GM23338 (cell line): ENCODE measurements at regions not wholly inside any gene's neighbourhood (a gene's known extent, or its start where the extent isn't known, plus 50 kb on each side); places are given as distances from the start of the nearest gene placed in this dataset.

Experiments used
- ATAC-seq: fragments of 200-7000 bp; cut with Tn5 transposase; 3 replicates; pipeline ENCODE4 v1.9.1; 2020
- DNase-seq: peaks from one replicate; pipeline ENCODE4 v3.0.0-alpha.2; 2015; ENCODE audit warnings: low spot score
- H2AFZ ChIP-seq: fragments of 200-600 bp; sonication (generic); 2 replicates; pipeline ENCODE4 v1.8.0; 2016; ENCODE audit warnings: antibody characterized with exemption, mild to moderate bottlenecking, moderate library complexity
- H3F3A ChIP-seq: fragments of 200-600 bp; sonication (generic); replicated peaks from 2 replicates; pipeline ENCODE4 v1.8.0; 2017; ENCODE audit warnings: antibody characterized with exemption, mixed run types, low read depth
- H3K27ac ChIP-seq: fragments of 200-600 bp; sonication (generic); 2 replicates; pipeline ENCODE4 v1.6.1; 2016; ENCODE audit warnings: low read depth
- H3K27me3 ChIP-seq: fragments of 200-600 bp; sonication (generic); 2 replicates; pipeline ENCODE4 v1.8.0; 2016; ENCODE audit warnings: mild to moderate bottlenecking, mixed run types, moderate library complexity; ENCODE audit not compliant: insufficient read depth
- H3K36me3 ChIP-seq: fragments of 200-600 bp; sonication (generic); 2 replicates; pipeline ENCODE4 v1.8.0; 2016; ENCODE audit warnings: mild to moderate bottlenecking; ENCODE audit not compliant: insufficient read depth
- H3K4me1 ChIP-seq: fragments of 200-600 bp; sonication (generic); 2 replicates; pipeline ENCODE4 v1.8.0; 2016; ENCODE audit warnings: mild to moderate bottlenecking, moderate library complexity; ENCODE audit not compliant: insufficient read depth
- H3K4me2 ChIP-seq: fragments of 200-600 bp; sonication (generic); 2 replicates; pipeline ENCODE4 v1.7.1; 2017; ENCODE audit warnings: mixed run types
- H3K4me3 ChIP-seq: fragments of 200-600 bp; sonication (generic); 2 replicates; pipeline ENCODE4 v1.6.1; 2016; ENCODE audit warnings: mixed run types
- H3K79me2 ChIP-seq: fragments of 200-600 bp; sonication (generic); replicated peaks from 2 replicates; pipeline ENCODE4 v1.8.0; 2017; ENCODE audit warnings: mild to moderate bottlenecking; ENCODE audit not compliant: insufficient read depth
- H3K9me2 ChIP-seq: fragments of 200-600 bp; sonication (generic); 2 replicates; pipeline ENCODE4 v1.8.0; 2017; ENCODE audit not compliant: insufficient read depth
- H4K20me1 ChIP-seq: fragments of 200-600 bp; sonication (generic); replicated peaks from 2 replicates; pipeline ENCODE4 v1.8.0; 2017; ENCODE audit warnings: mild to moderate bottlenecking; ENCODE audit not compliant: insufficient read depth
- H3K27ac Mint-ChIP-seq: 2 replicates; pipeline ENCODE4 v1.8.0; 2020; ENCODE audit warnings: inconsistent platforms, mild to moderate bottlenecking, moderate library complexity, mixed read lengths
- H3K27me3 Mint-ChIP-seq: 3 replicates; pipeline ENCODE4 v1.8.0; 2022; ENCODE audit warnings: low read depth, mild to moderate bottlenecking, moderate library complexity, mixed read lengths, inconsistent platforms; ENCODE audit not compliant: insufficient read depth, poor library complexity
- H3K36me3 Mint-ChIP-seq: 3 replicates; pipeline ENCODE4 v1.8.0; 2021; ENCODE audit warnings: low read depth, mild to moderate bottlenecking, inconsistent platforms, moderate library complexity, mixed read lengths
- H3K4me1 Mint-ChIP-seq: 3 replicates; pipeline ENCODE4 v1.8.0; 2020; ENCODE audit warnings: mild to moderate bottlenecking, inconsistent platforms, mixed read lengths
- H3K4me3 Mint-ChIP-seq: 3 replicates; pipeline ENCODE4 v1.8.0; 2021; ENCODE audit warnings: moderate library complexity, mild to moderate bottlenecking, inconsistent platforms, mixed read lengths
- H3K9me3 Mint-ChIP-seq: 3 replicates; pipeline ENCODE4 v1.8.0; 2020; ENCODE audit warnings: moderate library complexity, mild to moderate bottlenecking, inconsistent platforms, mixed read lengths
- CREB1 ChIP-seq: fragments of 250-450 bp; sonication (Bioruptor Pico); IDR thresholded peaks from 2 replicates; pipeline ENCODE4 v1.5.0; 2020; ENCODE audit warnings: low read depth, mild to moderate bottlenecking, moderate library complexity
- ETS1 ChIP-seq: IDR thresholded peaks from 2 replicates; pipeline ENCODE4 v1.6.1; 2016; ENCODE audit warnings: antibody characterized with exemption
- EZH2 ChIP-seq: fragments of 200-600 bp; sonication (generic); IDR thresholded peaks from one replicate; pipeline ENCODE4 v1.8.0; 2017; ENCODE audit warnings: antibody characterized with exemption, mild to moderate bottlenecking, low read depth; ENCODE audit not compliant: unreplicated experiment
- EZH2phosphoT487 ChIP-seq: fragments of 200-600 bp; sonication (generic); IDR thresholded peaks from one replicate; pipeline ENCODE4 v1.8.1; 2018; ENCODE audit warnings: antibody characterized with exemption; ENCODE audit not compliant: unreplicated experiment
- JUNB ChIP-seq: IDR thresholded peaks from one replicate; pipeline ENCODE4 v1.6.1; 2016; ENCODE audit warnings: antibody characterized with exemption; ENCODE audit not compliant: unreplicated experiment
- NANOG ChIP-seq: IDR thresholded peaks from 2 replicates; pipeline ENCODE4 v1.6.1; 2016; ENCODE audit warnings: antibody characterized with exemption, borderline replicate concordance
- POLR2AphosphoS5 ChIP-seq: IDR thresholded peaks from 2 replicates; pipeline ENCODE4 v1.6.1; 2016; ENCODE audit warnings: antibody characterized with exemption, low read depth
- STAT1 ChIP-seq: IDR thresholded peaks from one replicate; pipeline ENCODE4 v1.6.1; 2016; ENCODE audit warnings: antibody characterized with exemption; ENCODE audit not compliant: unreplicated experiment
- ZNF114 ChIP-seq: fragments of 250-450 bp; sonication (Bioruptor Pico); IDR thresholded peaks from 2 replicates; pipeline ENCODE4 v1.5.0; 2020; ENCODE audit warnings: mild to moderate bottlenecking, moderate library complexity
- ZNF331 ChIP-seq: fragments of 250-450 bp; sonication (Bioruptor Pico); IDR thresholded peaks from 2 replicates; pipeline ENCODE4 v1.5.0; 2020; ENCODE audit warnings: low read depth, mild to moderate bottlenecking, moderate library complexity
- TF ChIP-seq, protein P1 (sequence below), 2 experiments: fragments of 200-600 bp in 1 of 2; sonication (generic) in 1 of 2; conservative IDR thresholded peaks; 2 replicates each; pipeline versions ENCODE4 v1.5.1 to v1.6.1; 2016 to 2017; ENCODE audit warnings: antibody characterized with exemption in 2 of 2, low read depth in 2 of 2, mild to moderate bottlenecking in 2 of 2, moderate library complexity in 1 of 2
- TF ChIP-seq, protein P2 (sequence below): IDR thresholded peaks from one replicate; pipeline ENCODE4 v1.6.1; 2018; ENCODE audit warnings: antibody characterized with exemption; ENCODE audit not compliant: unreplicated experiment
- TF ChIP-seq, protein P3 (sequence below): fragments of 250-450 bp; sonication (Bioruptor Pico); IDR thresholded peaks from 2 replicates; pipeline ENCODE4 v1.5.0; 2020; ENCODE audit warnings: mild to moderate bottlenecking, moderate library complexity

- H4K20me1 ChIP-seq = no peaks in the 10 kb centered on the region
- no peak for ATAC-seq
These were observed 458.7 kb upstream of the HS6ST1 start for GRCh38 chr2:128777196-128778035.

More at GRCh38 chr2:128777196-128778035, 458.7 kb upstream of the HS6ST1 start:
- TF ChIP-seq POLR2AphosphoS5 (no peak), STAT1 (no peak), ETS1 (no peak), NANOG (no peak), CREB1 (CRISPR knock-in tag) (no peak), ZNF114 (CRISPR knock-in tag) (no peak), ZNF331 (CRISPR knock-in tag) (no peak), EZH2 (no peak), EZH2phosphoT487 (no peak), JUNB (no peak)
- TF ChIP-seq, protein P1, sequence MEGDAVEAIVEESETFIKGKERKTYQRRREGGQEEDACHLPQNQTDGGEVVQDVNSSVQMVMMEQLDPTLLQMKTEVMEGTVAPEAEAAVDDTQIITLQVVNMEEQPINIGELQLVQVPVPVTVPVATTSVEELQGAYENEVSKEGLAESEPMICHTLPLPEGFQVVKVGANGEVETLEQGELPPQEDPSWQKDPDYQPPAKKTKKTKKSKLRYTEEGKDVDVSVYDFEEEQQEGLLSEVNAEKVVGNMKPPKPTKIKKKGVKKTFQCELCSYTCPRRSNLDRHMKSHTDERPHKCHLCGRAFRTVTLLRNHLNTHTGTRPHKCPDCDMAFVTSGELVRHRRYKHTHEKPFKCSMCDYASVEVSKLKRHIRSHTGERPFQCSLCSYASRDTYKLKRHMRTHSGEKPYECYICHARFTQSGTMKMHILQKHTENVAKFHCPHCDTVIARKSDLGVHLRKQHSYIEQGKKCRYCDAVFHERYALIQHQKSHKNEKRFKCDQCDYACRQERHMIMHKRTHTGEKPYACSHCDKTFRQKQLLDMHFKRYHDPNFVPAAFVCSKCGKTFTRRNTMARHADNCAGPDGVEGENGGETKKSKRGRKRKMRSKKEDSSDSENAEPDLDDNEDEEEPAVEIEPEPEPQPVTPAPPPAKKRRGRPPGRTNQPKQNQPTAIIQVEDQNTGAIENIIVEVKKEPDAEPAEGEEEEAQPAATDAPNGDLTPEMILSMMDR (conservative IDR thresholded peaks at IDR 0.05; ENCODE audit: low read depth in 2 of 2) = no peak
- TF ChIP-seq, protein P2, sequence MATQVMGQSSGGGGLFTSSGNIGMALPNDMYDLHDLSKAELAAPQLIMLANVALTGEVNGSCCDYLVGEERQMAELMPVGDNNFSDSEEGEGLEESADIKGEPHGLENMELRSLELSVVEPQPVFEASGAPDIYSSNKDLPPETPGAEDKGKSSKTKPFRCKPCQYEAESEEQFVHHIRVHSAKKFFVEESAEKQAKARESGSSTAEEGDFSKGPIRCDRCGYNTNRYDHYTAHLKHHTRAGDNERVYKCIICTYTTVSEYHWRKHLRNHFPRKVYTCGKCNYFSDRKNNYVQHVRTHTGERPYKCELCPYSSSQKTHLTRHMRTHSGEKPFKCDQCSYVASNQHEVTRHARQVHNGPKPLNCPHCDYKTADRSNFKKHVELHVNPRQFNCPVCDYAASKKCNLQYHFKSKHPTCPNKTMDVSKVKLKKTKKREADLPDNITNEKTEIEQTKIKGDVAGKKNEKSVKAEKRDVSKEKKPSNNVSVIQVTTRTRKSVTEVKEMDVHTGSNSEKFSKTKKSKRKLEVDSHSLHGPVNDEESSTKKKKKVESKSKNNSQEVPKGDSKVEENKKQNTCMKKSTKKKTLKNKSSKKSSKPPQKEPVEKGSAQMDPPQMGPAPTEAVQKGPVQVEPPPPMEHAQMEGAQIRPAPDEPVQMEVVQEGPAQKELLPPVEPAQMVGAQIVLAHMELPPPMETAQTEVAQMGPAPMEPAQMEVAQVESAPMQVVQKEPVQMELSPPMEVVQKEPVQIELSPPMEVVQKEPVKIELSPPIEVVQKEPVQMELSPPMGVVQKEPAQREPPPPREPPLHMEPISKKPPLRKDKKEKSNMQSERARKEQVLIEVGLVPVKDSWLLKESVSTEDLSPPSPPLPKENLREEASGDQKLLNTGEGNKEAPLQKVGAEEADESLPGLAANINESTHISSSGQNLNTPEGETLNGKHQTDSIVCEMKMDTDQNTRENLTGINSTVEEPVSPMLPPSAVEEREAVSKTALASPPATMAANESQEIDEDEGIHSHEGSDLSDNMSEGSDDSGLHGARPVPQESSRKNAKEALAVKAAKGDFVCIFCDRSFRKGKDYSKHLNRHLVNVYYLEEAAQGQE = no peak
- TF ChIP-seq, protein P3, sequence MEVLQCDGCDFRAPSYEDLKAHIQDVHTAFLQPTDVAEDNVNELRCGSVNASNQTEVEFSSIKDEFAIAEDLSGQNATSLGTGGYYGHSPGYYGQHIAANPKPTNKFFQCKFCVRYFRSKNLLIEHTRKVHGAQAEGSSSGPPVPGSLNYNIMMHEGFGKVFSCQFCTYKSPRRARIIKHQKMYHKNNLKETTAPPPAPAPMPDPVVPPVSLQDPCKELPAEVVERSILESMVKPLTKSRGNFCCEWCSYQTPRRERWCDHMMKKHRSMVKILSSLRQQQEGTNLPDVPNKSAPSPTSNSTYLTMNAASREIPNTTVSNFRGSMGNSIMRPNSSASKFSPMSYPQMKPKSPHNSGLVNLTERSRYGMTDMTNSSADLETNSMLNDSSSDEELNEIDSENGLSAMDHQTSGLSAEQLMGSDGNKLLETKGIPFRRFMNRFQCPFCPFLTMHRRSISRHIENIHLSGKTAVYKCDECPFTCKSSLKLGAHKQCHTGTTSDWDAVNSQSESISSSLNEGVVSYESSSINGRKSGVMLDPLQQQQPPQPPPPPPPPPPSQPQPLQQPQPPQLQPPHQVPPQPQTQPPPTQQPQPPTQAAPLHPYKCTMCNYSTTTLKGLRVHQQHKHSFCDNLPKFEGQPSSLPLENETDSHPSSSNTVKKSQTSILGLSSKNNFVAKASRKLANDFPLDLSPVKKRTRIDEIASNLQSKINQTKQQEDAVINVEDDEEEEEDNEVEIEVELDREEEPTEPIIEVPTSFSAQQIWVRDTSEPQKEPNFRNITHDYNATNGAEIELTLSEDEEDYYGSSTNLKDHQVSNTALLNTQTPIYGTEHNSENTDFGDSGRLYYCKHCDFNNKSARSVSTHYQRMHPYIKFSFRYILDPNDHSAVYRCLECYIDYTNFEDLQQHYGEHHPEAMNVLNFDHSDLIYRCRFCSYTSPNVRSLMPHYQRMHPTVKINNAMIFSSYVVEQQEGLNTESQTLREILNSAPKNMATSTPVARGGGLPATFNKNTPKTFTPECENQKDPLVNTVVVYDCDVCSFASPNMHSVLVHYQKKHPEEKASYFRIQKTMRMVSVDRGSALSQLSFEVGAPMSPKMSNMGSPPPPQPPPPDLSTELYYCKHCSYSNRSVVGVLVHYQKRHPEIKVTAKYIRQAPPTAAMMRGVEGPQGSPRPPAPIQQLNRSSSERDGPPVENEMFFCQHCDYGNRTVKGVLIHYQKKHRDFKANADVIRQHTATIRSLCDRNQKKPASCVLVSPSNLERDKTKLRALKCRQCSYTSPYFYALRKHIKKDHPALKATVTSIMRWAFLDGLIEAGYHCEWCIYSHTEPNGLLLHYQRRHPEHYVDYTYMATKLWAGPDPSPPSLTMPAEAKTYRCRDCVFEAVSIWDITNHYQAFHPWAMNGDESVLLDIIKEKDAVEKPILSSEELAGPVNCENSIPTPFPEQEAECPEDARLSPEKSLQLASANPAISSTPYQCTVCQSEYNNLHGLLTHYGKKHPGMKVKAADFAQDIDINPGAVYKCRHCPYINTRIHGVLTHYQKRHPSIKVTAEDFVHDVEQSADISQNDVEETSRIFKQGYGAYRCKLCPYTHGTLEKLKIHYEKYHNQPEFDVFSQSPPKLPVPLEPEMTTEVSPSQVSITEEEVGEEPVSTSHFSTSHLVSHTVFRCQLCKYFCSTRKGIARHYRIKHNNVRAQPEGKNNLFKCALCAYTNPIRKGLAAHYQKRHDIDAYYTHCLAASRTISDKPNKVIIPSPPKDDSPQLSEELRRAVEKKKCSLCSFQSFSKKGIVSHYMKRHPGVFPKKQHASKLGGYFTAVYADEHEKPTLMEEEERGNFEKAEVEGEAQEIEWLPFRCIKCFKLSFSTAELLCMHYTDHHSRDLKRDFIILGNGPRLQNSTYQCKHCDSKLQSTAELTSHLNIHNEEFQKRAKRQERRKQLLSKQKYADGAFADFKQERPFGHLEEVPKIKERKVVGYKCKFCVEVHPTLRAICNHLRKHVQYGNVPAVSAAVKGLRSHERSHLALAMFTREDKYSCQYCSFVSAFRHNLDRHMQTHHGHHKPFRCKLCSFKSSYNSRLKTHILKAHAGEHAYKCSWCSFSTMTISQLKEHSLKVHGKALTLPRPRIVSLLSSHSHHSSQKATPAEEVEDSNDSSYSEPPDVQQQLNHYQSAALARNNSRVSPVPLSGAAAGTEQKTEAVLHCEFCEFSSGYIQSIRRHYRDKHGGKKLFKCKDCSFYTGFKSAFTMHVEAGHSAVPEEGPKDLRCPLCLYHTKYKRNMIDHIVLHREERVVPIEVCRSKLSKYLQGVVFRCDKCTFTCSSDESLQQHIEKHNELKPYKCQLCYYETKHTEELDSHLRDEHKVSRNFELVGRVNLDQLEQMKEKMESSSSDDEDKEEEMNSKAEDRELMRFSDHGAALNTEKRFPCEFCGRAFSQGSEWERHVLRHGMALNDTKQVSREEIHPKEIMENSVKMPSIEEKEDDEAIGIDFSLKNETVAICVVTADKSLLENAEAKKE (CRISPR knock-in tag) = no peak
- H3K4me3 Mint-ChIP-seq = no peak overlapping the region; the same call in 2 of the 3 replicates
- H3K4me1 ChIP-seq = no peaks in the 10 kb centered on the region
- no peaks in the 10 kb centered on the region for H3K27me3 ChIP-seq
- DNase-seq = no peak
- H3F3A ChIP-seq = no peaks in the 10 kb centered on the region
- H2AFZ ChIP-seq = 0 out of 2 replicates have a peak overlapping the region, but pooled peaks have one; percentile 18
- H3K27ac ChIP-seq = no peak overlapping the region
- no peaks in the 10 kb centered on the region for H3K36me3 Mint-ChIP-seq
- no peak overlapping the region for H3K4me2 ChIP-seq
- H3K36me3 ChIP-seq = no peaks in the 10 kb centered on the region
- H3K9me2 ChIP-seq = no peaks in the 10 kb centered on the region
- no peak overlapping the region for H3K27ac Mint-ChIP-seq
- no peaks in the 10 kb centered on the region for H3K79me2 ChIP-seq
- H3K27me3 Mint-ChIP-seq = no peaks in the 10 kb centered on the region
- H3K4me1 Mint-ChIP-seq = no peaks in the 10 kb centered on the region
- no peaks in the 10 kb centered on the region for H3K9me3 Mint-ChIP-seq
- H3K4me3 ChIP-seq = no peak overlapping the region
